Psoas muscle (tissue), 7 donors: ENCODE measurements at regions not wholly inside any gene's neighbourhood (a gene's known extent, or its start where the extent isn't known, plus 50 kb on each side); places are given as distances from the start of the nearest gene placed in this dataset.

Source experiments
- ATAC-seq, 4 donors: fragments of 200-7000 bp; cut with Tn5 transposase; one replicate each; pipeline ENCODE4 v1.9.1; 2020; ENCODE audit warnings: moderate library complexity in 3 of 4, mild to moderate bottlenecking in 2 of 4
- DNase-seq, 2 donors: peaks; one replicate each; pipeline ENCODE4 v3.0.0-alpha.2; 2020
- H3K27ac ChIP-seq: fragments of 200-600 bp; one replicate; pipeline ENCODE4 v1.8.0; 2022
- H3K27me3 ChIP-seq, 3 donors: fragments of 200-600 bp in 1 of 3; one replicate each; pipeline versions ENCODE4 v1.6.1 to v1.8.0; 2013 to 2022; ENCODE audit warnings: low read length in 2 of 3, mild to moderate bottlenecking in 2 of 3, moderate library complexity in 1 of 3; ENCODE audit not compliant: insufficient read depth in 3 of 3
- H3K36me3 ChIP-seq, 2 donors: fragments of 200-600 bp in 1 of 2; one replicate each; pipeline versions ENCODE4 v1.6.1 to v1.8.0; 2013 to 2022; ENCODE audit warnings: low read depth in 1 of 2, mild to moderate bottlenecking in 1 of 2, moderate library complexity in 1 of 2; ENCODE audit not compliant: insufficient read depth in 1 of 2
- H3K4me1 ChIP-seq: fragments of 200-600 bp; one replicate; pipeline ENCODE4 v1.8.0; 2022
- H3K4me3 ChIP-seq: fragments of 200-600 bp; one replicate; pipeline ENCODE4 v1.8.0; 2022; ENCODE audit warnings: mild to moderate bottlenecking
- H3K9me3 ChIP-seq: fragments of 200-600 bp; one replicate; pipeline ENCODE4 v1.8.0; 2022
- WGBS, 3 donors: extraction: QIAGEN DNeasy Blood & Tissue Kit; methylation state at CpG; one replicate each; pipeline versions ENCODE4 v1.1.6 to v1.1.7; 2013; 5-methylcytosine and 5-hydroxymethylcytosine counted together
- intact Hi-C, 2 donors: fragments of 100-400 bp; cut with DNase I; formaldehyde crosslinking; loops; one replicate each; pipeline versions ENCODE4 v1.11.0 to v1.14.2; 2022
- TF ChIP-seq, protein P1 (sequence below): fragments of 200-600 bp; IDR thresholded peaks from one replicate; pipeline ENCODE4 v1.8.0; 2022; ENCODE audit warnings: antibody characterized with exemption
- donor health status: healthy with polysubstance abuse.
- donor health status: DM: no; HTN: no; CAD: no; lungs with moderate emphysema.
- donor health status: Bipolar disorder and iron deficiency.
- donor health status: healthy.
- donor health status: DM: yes; HTN: yes; CAD: no.
- donor health status: DM: no; HTN: no; CAD: no.
- donor health status: DM: yes; HTN: yes; CAD: no.

- intact Hi-C loops: no loop called here
- Histone ChIP-seq H3K9me3 (no peaks in the 10 kb centered on the region), H3K4me1 (no peaks in the 10 kb centered on the region), H3K27me3 (no peaks in the 10 kb centered on the region), H3K4me3 (no peak overlapping the region), H3K36me3 (no peaks in the 10 kb centered on the region), H3K27ac (peak overlapping the region; percentile 62)
- WGBS, 3 donors: 51 to 61% (median 51%) methylated on average over 12 of the region's 12 CpGs
- TF ChIP-seq, protein P1, sequence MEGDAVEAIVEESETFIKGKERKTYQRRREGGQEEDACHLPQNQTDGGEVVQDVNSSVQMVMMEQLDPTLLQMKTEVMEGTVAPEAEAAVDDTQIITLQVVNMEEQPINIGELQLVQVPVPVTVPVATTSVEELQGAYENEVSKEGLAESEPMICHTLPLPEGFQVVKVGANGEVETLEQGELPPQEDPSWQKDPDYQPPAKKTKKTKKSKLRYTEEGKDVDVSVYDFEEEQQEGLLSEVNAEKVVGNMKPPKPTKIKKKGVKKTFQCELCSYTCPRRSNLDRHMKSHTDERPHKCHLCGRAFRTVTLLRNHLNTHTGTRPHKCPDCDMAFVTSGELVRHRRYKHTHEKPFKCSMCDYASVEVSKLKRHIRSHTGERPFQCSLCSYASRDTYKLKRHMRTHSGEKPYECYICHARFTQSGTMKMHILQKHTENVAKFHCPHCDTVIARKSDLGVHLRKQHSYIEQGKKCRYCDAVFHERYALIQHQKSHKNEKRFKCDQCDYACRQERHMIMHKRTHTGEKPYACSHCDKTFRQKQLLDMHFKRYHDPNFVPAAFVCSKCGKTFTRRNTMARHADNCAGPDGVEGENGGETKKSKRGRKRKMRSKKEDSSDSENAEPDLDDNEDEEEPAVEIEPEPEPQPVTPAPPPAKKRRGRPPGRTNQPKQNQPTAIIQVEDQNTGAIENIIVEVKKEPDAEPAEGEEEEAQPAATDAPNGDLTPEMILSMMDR: no peak
- ATAC-seq (peak; percentile 30 to 82 (median 60)), DNase-seq (peak; percentile 66 to 72)
Measured at GRCh38 chr4:26048378-26048882, 134.4 kb downstream of the SMIM20 start.

GRCh38 chr4:26048950-26049349 lies 134.9 kb downstream of the SMIM20 start:
- H3K27ac ChIP-seq: peak overlapping the region; percentile 62
- peak in 1 of 2 donors; percentile 30 for DNase-seq
- intact Hi-C loops: no loop called here
- no peak overlapping the region for H3K4me3 ChIP-seq
- TF ChIP-seq, protein P1: no peak
- no peaks in the 10 kb centered on the region for H3K36me3 ChIP-seq
- H3K27me3 ChIP-seq: no peaks in the 10 kb centered on the region
- no peaks in the 10 kb centered on the region for H3K9me3 ChIP-seq
- peak in 1 of 4 donors; percentile 60 for ATAC-seq
- no peaks in the 10 kb centered on the region for H3K4me1 ChIP-seq
- 53 to 60% (median 55%) methylated on average over 9 of the region's 9 CpGs for WGBS, 3 donors

DNA sequence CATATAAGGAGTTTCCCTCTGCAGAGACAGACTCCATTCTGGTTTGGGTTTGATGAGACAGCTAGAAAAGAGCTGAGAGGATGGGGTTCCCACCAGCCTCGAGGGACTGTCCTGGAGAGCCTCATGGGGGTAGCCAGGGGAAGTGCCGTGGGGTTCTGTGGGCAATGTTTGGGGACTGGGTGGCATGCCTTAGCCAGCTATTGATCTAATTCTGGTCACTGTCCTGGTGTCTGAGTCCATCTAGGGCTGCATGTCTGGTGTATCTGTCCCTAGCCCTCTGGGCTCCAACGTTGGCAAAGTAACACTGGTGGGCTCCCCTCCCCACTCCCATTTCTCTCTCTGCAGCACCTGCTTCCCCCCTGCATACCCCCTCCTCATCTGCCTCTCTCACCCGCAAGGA lies 135.4 kb downstream of the SMIM20 start:
- TF ChIP-seq, protein P1: no peak
- no peaks in the 10 kb centered on the region for H3K36me3 ChIP-seq
- H3K9me3 ChIP-seq: no peaks in the 10 kb centered on the region
- no peaks in the 10 kb centered on the region for H3K4me1 ChIP-seq
- intact Hi-C loops: no loop called here
- no peak overlapping the region for H3K4me3 ChIP-seq
- 83 to 90% (median 90%) methylated on average over 4 of the region's 4 CpGs for WGBS, 3 donors
- H3K27ac ChIP-seq: peak overlapping the region; percentile 62
- no peaks in the 10 kb centered on the region for H3K27me3 ChIP-seq
- no peak for ATAC-seq
- DNase-seq: no peak

DNA sequence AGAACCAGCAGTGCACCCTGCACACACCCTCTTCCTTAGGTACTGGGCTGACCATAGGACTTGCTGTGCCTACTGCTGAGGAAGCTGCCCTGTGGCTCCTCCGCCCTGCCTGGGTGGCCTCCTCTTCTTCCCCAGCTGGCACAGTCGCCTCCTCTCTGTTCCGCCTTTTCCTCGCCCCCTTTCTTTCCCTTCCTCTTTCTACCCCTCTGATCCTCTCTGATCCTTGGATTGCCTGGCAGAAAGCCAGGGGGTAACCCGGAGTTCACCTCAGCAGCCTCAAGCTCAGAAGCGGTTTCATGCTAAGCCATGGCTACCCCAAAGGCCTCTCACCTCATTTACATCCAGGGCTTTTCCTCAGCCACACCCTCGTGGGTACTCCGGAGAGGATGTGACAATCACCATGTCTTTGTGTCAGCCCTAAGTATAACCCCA lies 136.2 kb downstream of the SMIM20 start:
- intact Hi-C loops: no loop called here
- Histone ChIP-seq H3K4me3 (no peak overlapping the region), H3K36me3 (no peaks in the 10 kb centered on the region), H3K9me3 (no peaks in the 10 kb centered on the region), H3K4me1 (no peaks in the 10 kb centered on the region), H3K27ac (no peak overlapping the region), H3K27me3 (no peaks in the 10 kb centered on the region)
- ATAC-seq: no peak
- TF ChIP-seq, protein P1: no peak
- WGBS, 3 donors: 84 to 87% (median 86%) methylated on average over 7 to 8 of the region's 8 CpGs
- DNase-seq: peak; percentile 47 to 61

- no peaks in the 10 kb centered on the region for H3K27me3 ChIP-seq
- H3K4me3 ChIP-seq: no peak overlapping the region
- no peak for ATAC-seq
- TF ChIP-seq, protein P1: no peak
- no peaks in the 10 kb centered on the region for H3K9me3 ChIP-seq
- DNase-seq: no peak
- WGBS, 3 donors: 91 to 96% (median 94%) methylated on average over 5 of the region's 5 CpGs
- intact Hi-C loops: no loop called here
- H3K27ac ChIP-seq: no peak overlapping the region
- no peaks in the 10 kb centered on the region for H3K36me3 ChIP-seq
- no peaks in the 10 kb centered on the region for H3K4me1 ChIP-seq
Measured at GRCh38 chr4:26050671-26051070, 136.7 kb downstream of the SMIM20 start.
